ENCODE measurements at regions not wholly inside any gene's neighbourhood (a gene's known extent, or its start where the extent isn't known, plus 50 kb on each side); places are given as distances from the start of the nearest gene placed in this dataset.

- DNase-seq = no peak
- ATAC-seq = no peak
- Mint-ChIP-seq H3K9me3 (no peaks in the 10 kb centered on the region), H3K27ac (no peak overlapping the region), H3K4me1 (peaks cover 0 to 3% (median 2%) of the 10 kb centered on the region in 4 donors), H3K36me3 (no peaks in the 10 kb centered on the region), H3K27me3 (peaks cover 0 to 18% (median 8%) of the 10 kb centered on the region in 5 donors), H3K4me3 (no peak overlapping the region)
- POLR2A ChIA-PET = no interaction called here
Observed at GRCh38 chr5:133662578-133662977, 50.2 kb upstream of the FSTL4 start.

All from naive thymus-derived CD8-positive, alpha-beta T cell (primary cell).